ENCODE measurements at regions not wholly inside any gene's neighbourhood (a gene's known extent, or its start where the extent isn't known, plus 50 kb on each side); places are given as distances from the start of the nearest gene placed in this dataset.

GRCh38 chr9:591292-591691 lies 250.2 kb upstream of the DMRT1 start:
- TF ChIP-seq RAD51 (IDR thresholded peaks at IDR 0.05) (no peak), EZH2 (IDR thresholded peaks at IDR 0.05; ENCODE audit: borderline replicate concordance, control insufficient read depth, low read depth, low read length) (no peak), USF2 (IDR thresholded peaks at IDR 0.05; ENCODE audit: borderline replicate concordance, low read depth, low read length) (no peak), E2F8 (IDR thresholded peaks at IDR 0.05; ENCODE audit: low read depth, partially characterized antibody) (no peak), POLR2AphosphoS2 (IDR thresholded peaks at IDR 0.05; ENCODE audit: low read depth, low read length) (no peak), BRCA1 (IDR thresholded peaks at IDR 0.05; ENCODE audit: low read depth, low read length) (no peak), PBX3 (IDR thresholded peaks at IDR 0.05; ENCODE audit: insufficient replicate concordance, low read depth, low read length) (no peak), NR2C1 (IDR thresholded peaks at IDR 0.05) (no peak), RFX5 (IDR thresholded peaks at IDR 0.05; ENCODE audit: low read depth, low read length) (no peak)
- TF ChIP-seq, protein P1, sequence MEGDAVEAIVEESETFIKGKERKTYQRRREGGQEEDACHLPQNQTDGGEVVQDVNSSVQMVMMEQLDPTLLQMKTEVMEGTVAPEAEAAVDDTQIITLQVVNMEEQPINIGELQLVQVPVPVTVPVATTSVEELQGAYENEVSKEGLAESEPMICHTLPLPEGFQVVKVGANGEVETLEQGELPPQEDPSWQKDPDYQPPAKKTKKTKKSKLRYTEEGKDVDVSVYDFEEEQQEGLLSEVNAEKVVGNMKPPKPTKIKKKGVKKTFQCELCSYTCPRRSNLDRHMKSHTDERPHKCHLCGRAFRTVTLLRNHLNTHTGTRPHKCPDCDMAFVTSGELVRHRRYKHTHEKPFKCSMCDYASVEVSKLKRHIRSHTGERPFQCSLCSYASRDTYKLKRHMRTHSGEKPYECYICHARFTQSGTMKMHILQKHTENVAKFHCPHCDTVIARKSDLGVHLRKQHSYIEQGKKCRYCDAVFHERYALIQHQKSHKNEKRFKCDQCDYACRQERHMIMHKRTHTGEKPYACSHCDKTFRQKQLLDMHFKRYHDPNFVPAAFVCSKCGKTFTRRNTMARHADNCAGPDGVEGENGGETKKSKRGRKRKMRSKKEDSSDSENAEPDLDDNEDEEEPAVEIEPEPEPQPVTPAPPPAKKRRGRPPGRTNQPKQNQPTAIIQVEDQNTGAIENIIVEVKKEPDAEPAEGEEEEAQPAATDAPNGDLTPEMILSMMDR (IDR thresholded peaks at IDR 0.05 in 2 of 3, conservative IDR thresholded peaks at IDR 0.05 in 1 of 3; ENCODE audit: control insufficient read depth in 2 of 3, extremely low read depth in 1 of 3, insufficient read depth in 1 of 3, low read depth in 3 of 3, low read length in 3 of 3) = no peak

Measured in GM12878 (cell line).